Stomach (tissue), 8 donors: ENCODE measurements at regions not wholly inside any gene's neighbourhood (a gene's known extent, or its start where the extent isn't known, plus 50 kb on each side); places are given as distances from the start of the nearest gene placed in this dataset.

ENCODE experiments used
- DNase-seq, 2 donors: peaks; one replicate each; pipeline versions ENCODE4 v3.0.0 to v3.0.0-alpha.2; 2013 to 2019
- H3K27ac ChIP-seq, 5 donors: fragments of 200-600 bp in 4 of 5; sonication (generic) in 4 of 5; one replicate each; pipeline ENCODE4 v1.5.1; 2013 to 2019; ENCODE audit warnings: mild to moderate bottlenecking in 1 of 5, moderate library complexity in 1 of 5
- H3K27me3 ChIP-seq, 3 donors: fragments of 200-600 bp; sonication (generic); one replicate each; pipeline ENCODE4 v1.5.1; 2017 to 2019; ENCODE audit warnings: mixed run types in 1 of 3
- H3K36me3 ChIP-seq, 4 donors: fragments of 200-600 bp; sonication (generic); 1 replicate in 3 of 4; 2 replicates in 1 of 4; pipeline ENCODE4 v1.5.1; 2016 to 2019
- H3K4me1 ChIP-seq, 4 donors: fragments of 200-600 bp; sonication (generic); one replicate each; pipeline ENCODE4 v1.5.1; 2016 to 2019
- H3K4me3 ChIP-seq, 4 donors: fragments of 200-600 bp; sonication (generic) in 3 of 4; one replicate each; pipeline ENCODE4 v1.5.1; 2016 to 2019; ENCODE audit warnings: mild to moderate bottlenecking in 1 of 4
- H3K9me3 ChIP-seq, 4 donors: fragments of 200-600 bp; sonication (generic); one replicate each; pipeline ENCODE4 v1.5.1; 2016 to 2019
- CTCF ChIP-seq, 7 experiments: fragments of 450-650 bp in 4 of 7; fragments of 200-600 bp in 3 of 7; sonication (generic) in 3 of 7; IDR thresholded peaks; one replicate each; pipeline ENCODE4 v1.5.1; 2016 to 2019; ENCODE audit warnings: antibody characterized with exemption in 7 of 7, control low read depth in 2 of 7, mild to moderate bottlenecking in 1 of 7
- EP300 ChIP-seq: sonication (generic); formaldehyde crosslinking; IDR thresholded peaks from one replicate; pipeline ENCODE4 v1.6.1; 2017; ENCODE audit warnings: antibody characterized with exemption
- POLR2A ChIP-seq, 4 donors: fragments of 450-650 bp; IDR thresholded peaks; one replicate each; pipeline ENCODE4 v1.6.1; 2016; ENCODE audit warnings: antibody characterized with exemption in 4 of 4, control low read depth in 2 of 4, mild to moderate bottlenecking in 1 of 4, moderate library complexity in 1 of 4
- POLR2AphosphoS5 ChIP-seq, 3 donors: sonication (generic); formaldehyde crosslinking; IDR thresholded peaks; one replicate each; pipeline ENCODE4 v1.6.1; 2016; ENCODE audit warnings: antibody characterized with exemption in 3 of 3
- WGBS, 5 donors: extraction: QIAGEN DNeasy Blood & Tissue Kit in 3 of 5; methylation state at CpG; one replicate each; pipeline versions ENCODE4 v1.1.5 to v1.1.7; 2013 to 2018; 5-methylcytosine and 5-hydroxymethylcytosine counted together
- intact Hi-C: fragments of 100-400 bp; cut with DNase I; formaldehyde crosslinking; loops from one replicate; pipeline ENCODE4 v1.15.1; 2023; ENCODE audit warnings: low total_unique reads
- donor health status: healthy with polysubstance abuse.
- donor health status: Bipolar disorder and iron deficiency.
- donor health status: healthy.

- intact Hi-C loops: no loop called here
- WGBS, 5 donors: 16 to 33% (median 24%) methylated on average over 9 of the region's 9 CpGs
- DNase-seq: peak in 1 of 2 donors; percentile 77
- H3K4me1 ChIP-seq: no peaks in the 10 kb centered on the region
- H3K27me3 ChIP-seq: peaks cover 0 to 11% (median 0%) of the 10 kb centered on the region in 3 donors
- H3K9me3 ChIP-seq: no peaks in the 10 kb centered on the region
- TF ChIP-seq EP300 (no peak), POLR2A (IDR thresholded peaks at IDR 0.05) (no peak), POLR2AphosphoS5 (IDR thresholded peaks at IDR 0.05) (no peak), CTCF (IDR thresholded peaks at IDR 0.05) (no peak)
- H3K27ac ChIP-seq: no peak overlapping the region
- no peaks in the 10 kb centered on the region for H3K36me3 ChIP-seq
- no peak overlapping the region for H3K4me3 ChIP-seq
Measured at GRCh38 chr21:45341779-45342178, 54.1 kb upstream of the POFUT2 start.

- Histone ChIP-seq H3K36me3 (no peaks in the 10 kb centered on the region), H3K4me3 (no peak overlapping the region), H3K9me3 (no peaks in the 10 kb centered on the region), H3K27me3 (peaks cover 0 to 18% (median 0%) of the 10 kb centered on the region in 3 donors), H3K4me1 (peaks cover 0 to 13% (median 0%) of the 10 kb centered on the region in 4 donors), H3K27ac (no peak overlapping the region)
- DNase-seq: no peak
- TF ChIP-seq EP300 (no peak), CTCF (IDR thresholded peaks at IDR 0.05) (no peak), POLR2AphosphoS5 (IDR thresholded peaks at IDR 0.05) (no peak), POLR2A (IDR thresholded peaks at IDR 0.05) (no peak)
- WGBS, 5 donors: 82 to 91% (median 87%) methylated on average over 15 of the region's 15 CpGs
- intact Hi-C loops: no loop called here
Measured at GRCh38 chr21:45343891-45344290, 56.2 kb upstream of the POFUT2 start.

GRCh38 chr21:45344576-45344975 is 56.9 kb upstream of the POFUT2 start:
- no peak for DNase-seq
- no peaks in the 10 kb centered on the region for H3K36me3 ChIP-seq
- intact Hi-C loops: no loop called here
- H3K9me3 ChIP-seq: no peaks in the 10 kb centered on the region
- no peak overlapping the region for H3K27ac ChIP-seq
- whole genome bisulfite sequencing, 5 donors: 84 to 92% (median 88%) methylated on average over 20 to 21 of the region's 21 CpGs
- no peak overlapping the region for H3K4me3 ChIP-seq
- H3K27me3 ChIP-seq: peaks cover 0 to 18% (median 0%) of the 10 kb centered on the region in 3 donors
- TF ChIP-seq CTCF (IDR thresholded peaks at IDR 0.05) (no peak), POLR2A (IDR thresholded peaks at IDR 0.05) (no peak), POLR2AphosphoS5 (IDR thresholded peaks at IDR 0.05) (no peak), EP300 (no peak)
- H3K4me1 ChIP-seq: peaks cover 0 to 20% (median 2%) of the 10 kb centered on the region in 4 donors

GRCh38 chr21:45347048-45347711 is 57.8 kb upstream of the COL18A1 start:
- no peaks in the 10 kb centered on the region for H3K36me3 ChIP-seq
- H3K9me3 ChIP-seq: no peaks in the 10 kb centered on the region
- 58 to 65% (median 61%) methylated on average over 31 of the region's 31 CpGs for WGBS, 5 donors
- DNase-seq: no peak
- peaks cover 0 to 25% (median 0%) of the 10 kb centered on the region in 3 donors for H3K27me3 ChIP-seq
- H3K4me1 ChIP-seq: peaks cover 0 to 36% (median 9%) of the 10 kb centered on the region in 4 donors
- peak overlapping the region in 4 of 5 donors; percentile 26 to 80 (median 46) for H3K27ac ChIP-seq
- TF ChIP-seq CTCF (IDR thresholded peaks at IDR 0.05) (no peak), EP300 (no peak), POLR2AphosphoS5 (IDR thresholded peaks at IDR 0.05) (no peak), POLR2A (IDR thresholded peaks at IDR 0.05) (no peak)
- intact Hi-C loops: no loop called here
- H3K4me3 ChIP-seq: no peak overlapping the region
